C1 segment of cervical spinal cord (tissue), 14 donors: ENCODE measurements at regions not wholly inside any gene's neighbourhood (a gene's known extent, or its start where the extent isn't known, plus 50 kb on each side); places are given as distances from the start of the nearest gene placed in this dataset.
"Not testable (repeated sequence)": the region's sequence is repeated elsewhere in the genome, so short reads cannot be mapped to it uniquely, and the experiment has no call there.

Source experiments
- DNase-seq, 14 donors: peaks; one replicate each; lab custom pipeline; 2025; lab: John Stamatoyannopoulos, UW

DNA sequence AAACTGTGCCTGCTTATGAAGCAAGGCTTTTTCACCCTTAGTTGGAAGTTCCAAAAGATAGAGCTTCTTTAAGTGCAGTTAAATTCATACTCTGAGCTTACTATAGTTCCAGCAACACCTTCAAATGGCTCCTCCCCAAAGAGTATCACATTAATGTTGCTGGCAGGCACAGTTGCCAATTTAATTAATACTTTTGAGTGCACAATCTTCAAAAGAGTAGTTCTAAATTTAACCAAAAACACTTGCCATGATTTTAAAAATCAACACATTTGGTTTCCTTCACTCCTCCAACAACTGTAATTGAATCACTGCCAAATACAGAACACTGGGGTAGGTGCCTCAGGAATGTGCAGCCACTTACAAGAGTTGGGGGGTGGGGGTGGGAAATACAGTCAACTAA, 150.6 kb upstream of the UBE2E3 start:
- no peak for DNase-seq

DNA sequence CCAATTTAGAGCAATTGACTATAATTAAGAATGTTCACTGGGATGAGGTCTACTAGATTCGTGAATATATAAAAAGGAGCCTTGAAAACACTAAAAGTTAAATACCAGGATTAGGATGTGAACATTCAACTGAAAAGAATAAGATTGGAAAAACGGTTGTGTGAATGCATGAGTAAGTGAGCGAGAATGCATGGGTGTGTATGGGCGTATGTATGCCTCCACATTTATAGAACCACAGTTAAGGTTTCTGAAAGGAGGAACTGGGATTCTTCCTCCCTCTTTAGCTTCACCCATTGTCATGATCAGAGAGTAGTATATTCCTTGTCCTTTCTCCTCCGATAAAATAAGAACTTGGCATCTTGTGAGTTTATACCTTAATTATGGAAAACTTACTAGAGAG, 151.1 kb upstream of the UBE2E3 start:
- DNase-seq: no peak

DNA sequence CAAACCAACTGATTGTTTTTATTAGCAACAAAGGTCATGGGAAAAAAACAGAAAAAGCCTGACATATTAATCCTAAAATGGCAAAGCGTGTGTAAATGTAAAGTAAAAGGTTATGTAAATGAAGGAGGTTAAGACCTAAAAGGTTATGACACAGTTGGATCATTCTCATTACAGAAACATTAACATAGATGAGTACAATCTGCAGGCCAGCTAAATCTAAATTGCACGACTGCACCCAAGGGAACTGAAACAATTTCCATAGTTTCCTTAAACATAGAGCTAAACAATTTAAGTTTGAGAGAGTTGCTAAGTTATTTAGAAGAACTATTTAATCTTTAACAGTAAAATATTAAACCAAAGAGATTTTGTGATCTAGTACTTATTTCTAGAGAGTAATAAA, 151.6 kb upstream of the UBE2E3 start:
- DNase-seq: no peak

DNA sequence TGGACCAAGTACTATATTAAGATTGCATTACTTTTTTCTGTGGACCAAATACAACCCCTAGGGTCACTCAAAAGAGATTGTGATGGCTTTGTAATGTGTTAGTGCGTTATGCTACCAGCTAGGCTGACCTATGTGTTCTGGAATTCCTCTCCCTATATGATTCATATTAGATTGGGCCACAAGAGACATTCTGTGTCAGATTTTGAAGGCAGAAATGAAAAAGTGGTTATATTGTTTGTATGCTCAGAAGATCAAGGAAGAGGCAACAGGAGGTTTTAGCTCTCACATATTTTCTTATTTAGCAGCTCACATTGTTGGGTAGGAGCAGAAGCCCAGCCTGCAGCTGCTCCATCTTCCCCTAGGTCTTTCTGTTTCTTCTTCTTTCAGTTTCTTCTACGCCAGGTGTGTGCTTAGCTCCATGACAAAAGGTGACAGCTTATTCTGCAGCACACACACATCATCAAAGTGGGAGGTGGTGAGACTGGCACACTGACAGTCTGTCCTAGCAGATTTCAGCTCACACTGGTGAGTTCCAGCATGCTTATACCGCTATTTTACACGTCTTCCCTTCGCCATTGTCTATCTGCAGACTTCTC, 156.8 kb upstream of the UBE2E3 start:
- no peak for DNase-seq

DNA sequence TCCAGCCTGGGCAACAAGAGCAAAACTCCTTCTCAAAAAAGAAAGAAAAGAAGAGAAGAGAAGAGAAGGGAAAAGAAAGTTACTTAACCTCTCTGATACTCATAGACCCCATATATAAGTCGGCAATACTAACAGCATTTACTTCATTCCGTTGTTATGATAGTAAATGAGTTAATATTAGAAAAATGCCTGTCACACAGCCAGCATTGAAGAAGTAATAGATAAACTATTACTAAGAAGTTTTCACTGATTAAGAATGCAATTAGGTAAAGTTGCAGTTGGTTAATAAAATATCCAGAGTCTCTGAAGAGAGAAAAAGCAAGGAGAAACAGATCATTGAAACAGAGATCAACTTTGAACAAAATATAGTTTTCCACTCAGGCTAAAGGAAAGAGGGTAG, 161.3 kb upstream of the UBE2E3 start:
- no peak for DNase-seq

DNA sequence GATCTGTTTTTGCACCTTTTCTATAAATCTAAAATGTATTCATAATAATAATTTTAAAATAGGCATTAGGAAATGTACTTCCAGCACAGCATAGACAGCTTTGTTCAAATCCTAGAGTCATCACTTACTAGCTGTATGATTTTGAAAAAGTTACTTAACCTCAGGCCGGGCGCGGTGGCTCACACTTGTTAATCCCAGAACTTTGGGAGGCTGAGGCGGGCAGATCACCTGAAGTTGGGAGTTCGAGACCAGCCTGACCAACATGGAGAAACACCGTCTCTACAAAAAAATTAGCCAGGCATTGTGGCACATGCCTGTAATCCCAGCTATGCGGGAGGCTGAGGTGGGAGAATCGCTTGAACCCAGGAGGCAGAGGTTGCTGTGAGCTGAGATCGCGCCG, 161.7 kb upstream of the UBE2E3 start:
- DNase-seq: not testable (repeated sequence)

DNA sequence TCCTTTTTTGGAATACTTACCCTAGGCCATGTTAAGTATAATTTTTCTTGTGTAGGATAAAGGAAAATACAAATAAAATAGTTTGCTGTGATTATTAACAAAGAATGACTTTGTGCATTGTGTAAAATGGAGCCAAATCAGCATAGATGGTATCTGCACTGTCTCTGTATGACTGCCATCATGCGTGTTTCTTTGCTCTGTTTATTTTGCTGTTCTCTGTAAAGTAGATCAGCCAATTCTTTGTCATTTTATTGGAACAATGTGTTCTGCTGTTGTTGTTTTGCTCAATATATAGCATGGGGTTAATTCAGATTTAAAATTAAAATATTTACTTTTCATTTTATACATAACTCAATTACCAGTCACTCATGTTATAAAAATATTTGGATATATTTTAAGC, 181.3 kb upstream of the UBE2E3 start:
- DNase-seq: no peak

DNA sequence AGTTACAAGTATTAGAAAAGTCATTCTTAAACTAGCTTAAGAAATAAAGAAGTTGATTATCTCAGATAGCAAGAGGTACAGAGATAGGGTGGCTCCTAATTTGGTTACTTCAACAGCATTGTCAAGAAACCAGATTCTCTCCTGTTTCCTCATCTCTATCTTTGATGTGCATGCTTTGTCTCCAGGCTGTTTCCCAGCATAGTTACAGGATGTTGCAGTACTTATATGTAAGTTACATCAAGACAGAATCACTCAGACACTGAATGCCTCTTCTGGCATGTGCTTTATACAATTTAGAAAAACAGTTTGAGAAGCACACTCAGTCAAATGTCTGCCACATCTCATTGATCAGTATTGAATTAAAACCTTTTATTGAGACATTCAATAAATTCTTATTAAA, 189.5 kb upstream of the UBE2E3 start:
- no peak for DNase-seq

DNA sequence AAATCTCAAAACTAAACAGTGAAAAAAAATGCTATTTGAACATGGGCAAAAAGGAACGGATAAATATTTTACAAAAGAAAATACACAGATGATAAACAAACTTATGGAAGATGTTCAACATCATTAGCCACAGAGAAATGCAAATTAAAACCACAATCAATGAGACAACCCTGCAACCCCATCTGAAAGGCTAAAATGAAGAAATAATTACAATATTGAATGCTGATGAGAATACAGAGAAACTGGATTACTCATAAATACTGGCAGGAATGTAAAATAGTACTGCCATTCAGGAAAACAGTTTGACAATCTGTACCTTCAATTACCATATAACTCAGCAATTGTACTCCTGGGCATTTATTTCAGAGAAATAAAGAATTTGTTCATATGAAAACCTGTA, 193.1 kb upstream of the UBE2E3 start:
- no peak for DNase-seq

DNA sequence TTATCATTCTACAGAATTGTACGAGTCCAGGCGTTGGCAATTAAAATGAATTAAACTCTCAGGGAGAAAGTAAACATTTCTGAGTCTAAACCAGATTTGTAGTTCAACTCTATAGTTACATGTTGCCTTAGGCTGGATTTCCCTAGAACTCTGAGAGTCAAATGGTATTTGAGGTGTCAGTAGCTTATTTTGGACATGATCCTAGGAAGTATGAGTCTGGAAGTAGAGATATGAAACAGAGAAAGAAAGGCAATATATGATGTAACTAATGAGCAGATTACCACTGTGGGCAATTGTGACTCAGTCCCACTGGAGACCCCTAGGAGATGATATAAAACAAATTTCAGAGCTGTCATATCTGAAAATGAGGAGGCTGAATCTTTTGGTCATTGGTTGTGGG, 199.1 kb upstream of the UBE2E3 start:
- DNase-seq: no peak

DNA sequence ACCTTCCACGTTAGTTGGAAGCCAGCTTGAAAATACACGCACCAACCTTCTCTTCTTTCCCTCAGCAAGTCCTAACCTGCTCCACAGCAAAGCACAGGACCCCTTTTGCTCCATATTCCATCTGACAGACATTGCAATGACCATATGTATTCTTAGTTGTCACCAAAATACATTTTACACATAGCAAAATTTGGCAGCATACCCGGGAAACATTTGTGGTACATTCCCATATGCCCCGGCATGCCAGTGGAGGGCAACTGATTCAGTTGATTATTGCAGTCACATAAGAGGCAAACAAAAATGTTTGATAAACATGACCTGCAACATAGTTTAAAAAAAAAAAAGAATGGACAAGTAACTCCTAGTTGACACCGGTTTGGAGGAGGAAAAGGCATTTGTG, 202.1 kb upstream of the UBE2E3 start:
- no peak for DNase-seq

DNA sequence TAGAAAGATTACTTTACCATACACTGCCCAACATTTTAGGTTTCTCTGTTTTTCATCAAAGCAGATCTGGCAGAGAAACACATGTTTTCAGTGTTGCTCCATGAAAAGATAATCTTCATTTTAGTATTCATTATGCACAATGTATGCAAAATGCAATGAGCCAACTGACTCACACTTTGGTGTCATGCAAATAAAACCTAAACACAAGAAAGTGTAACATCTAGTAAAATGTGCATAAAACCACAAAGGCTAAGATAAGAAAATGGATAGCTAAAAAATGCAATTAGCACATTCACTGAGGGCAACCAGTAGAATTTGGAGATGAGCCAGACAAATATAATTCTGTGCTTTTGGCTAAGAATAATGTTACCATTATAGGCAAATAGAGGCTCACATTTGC, 203.5 kb upstream of the UBE2E3 start:
- no peak for DNase-seq

DNA sequence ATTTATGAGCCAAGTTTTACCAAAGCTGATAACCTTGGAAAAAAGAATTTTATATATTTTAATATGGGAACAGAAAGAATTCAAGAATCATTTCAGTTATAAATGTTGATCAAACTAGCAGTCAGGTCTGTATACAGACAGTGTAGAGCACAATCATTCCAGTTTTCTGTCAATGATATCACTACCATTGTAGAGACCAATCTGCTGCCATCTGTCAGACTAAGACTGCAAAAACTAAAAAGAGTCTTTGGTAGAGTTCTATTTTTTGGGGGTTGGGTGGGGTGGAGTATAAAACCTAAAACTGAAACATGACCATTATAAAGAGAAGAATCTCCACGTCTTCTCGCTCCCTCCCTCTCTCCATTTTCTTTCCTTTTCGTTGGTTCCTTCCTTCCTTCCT, 204.7 kb upstream of the UBE2E3 start:
- no peak for DNase-seq

DNA sequence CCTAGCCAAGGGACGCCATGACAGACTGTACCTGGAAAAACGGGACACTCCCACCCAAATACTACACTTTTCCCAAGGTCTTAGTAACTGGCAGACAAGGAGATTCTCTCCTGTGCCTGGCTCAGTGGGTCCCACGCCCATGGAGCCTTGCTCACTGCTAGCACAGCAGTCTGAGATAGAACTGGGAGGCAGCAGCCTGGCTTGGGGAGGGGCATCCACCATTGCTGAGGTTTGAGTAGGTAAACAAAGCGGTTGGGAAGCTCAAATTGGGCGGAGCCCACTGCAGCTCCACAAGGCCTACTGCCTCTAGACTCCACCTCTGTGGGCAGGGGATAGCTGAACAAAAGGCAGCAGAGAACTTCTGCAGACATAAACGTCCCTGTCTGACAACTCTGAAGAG, 215.1 kb upstream of the UBE2E3 start:
- DNase-seq: not testable (repeated sequence)

DNA sequence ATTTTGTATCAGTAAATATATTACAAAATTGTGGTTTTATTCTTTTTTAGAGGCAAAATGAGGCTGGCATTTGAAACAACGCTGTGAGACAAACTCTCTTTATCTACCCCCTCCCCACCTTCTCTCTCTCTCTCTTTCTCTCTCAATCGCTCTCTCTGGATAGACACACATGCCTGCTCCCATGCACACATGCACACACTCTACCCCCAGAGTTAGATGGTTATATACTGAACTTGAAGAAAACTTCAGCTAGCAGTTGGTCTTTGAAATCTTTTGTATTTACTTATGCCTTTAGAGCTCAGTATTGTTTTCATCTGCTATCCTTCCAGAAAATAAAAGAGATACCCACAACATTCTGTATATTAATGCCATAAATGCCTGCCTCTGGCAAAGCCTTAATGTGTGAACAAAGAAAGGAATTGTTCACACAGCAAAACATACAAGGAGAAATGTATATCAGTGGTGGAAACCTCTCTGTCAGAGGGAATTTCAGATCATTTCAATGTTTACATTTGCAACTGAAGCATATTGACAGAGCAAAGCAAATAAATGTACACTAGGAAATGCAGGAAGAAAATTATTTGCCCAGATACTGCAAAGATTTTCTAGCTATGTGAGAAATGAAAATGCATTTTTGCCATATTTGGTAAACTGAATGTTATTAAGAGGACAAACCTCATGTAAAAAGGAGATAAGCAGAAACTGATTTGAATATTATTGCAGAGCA, 217.0 kb upstream of the UBE2E3 start:
- DNase-seq: no peak

DNA sequence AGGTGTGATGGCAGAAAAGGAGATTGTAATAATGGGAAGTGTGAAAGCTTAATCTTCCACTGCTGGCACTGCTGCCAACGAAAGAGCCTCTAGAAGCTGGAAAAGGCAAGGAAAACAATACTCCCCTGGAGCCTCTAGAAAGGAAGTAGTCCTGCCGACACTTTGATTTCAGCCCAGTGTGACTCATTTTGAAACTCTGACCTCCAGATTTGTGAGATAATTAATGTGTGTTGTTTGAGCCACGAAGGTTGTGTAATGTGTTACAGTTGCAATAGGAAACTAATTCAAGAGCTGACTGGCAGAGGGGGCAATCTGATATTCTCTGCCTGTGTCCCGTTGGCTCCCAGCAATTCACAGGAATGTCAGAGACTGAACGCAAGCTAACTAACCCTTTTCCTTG, 219.2 kb upstream of the UBE2E3 start:
- DNase-seq: no peak

DNA sequence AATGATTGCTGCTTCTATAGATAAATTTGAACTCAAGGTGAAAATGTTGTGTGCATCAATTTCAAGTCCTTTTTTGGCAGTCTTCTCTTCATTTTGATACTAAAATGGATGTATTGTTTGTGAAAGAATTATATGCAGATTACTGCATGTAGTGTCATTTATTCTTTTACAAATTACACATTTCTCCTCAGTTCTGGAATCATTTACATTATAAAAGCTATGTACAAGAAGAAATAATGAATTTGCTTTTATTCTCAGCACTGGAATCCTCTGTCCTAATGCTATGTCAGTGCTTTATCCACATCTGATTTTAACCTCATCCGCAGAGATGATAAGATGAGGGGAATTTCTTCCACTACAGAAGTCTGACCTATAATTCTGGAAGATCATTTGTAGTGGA, 220.8 kb upstream of the UBE2E3 start:
- no peak for DNase-seq

DNA sequence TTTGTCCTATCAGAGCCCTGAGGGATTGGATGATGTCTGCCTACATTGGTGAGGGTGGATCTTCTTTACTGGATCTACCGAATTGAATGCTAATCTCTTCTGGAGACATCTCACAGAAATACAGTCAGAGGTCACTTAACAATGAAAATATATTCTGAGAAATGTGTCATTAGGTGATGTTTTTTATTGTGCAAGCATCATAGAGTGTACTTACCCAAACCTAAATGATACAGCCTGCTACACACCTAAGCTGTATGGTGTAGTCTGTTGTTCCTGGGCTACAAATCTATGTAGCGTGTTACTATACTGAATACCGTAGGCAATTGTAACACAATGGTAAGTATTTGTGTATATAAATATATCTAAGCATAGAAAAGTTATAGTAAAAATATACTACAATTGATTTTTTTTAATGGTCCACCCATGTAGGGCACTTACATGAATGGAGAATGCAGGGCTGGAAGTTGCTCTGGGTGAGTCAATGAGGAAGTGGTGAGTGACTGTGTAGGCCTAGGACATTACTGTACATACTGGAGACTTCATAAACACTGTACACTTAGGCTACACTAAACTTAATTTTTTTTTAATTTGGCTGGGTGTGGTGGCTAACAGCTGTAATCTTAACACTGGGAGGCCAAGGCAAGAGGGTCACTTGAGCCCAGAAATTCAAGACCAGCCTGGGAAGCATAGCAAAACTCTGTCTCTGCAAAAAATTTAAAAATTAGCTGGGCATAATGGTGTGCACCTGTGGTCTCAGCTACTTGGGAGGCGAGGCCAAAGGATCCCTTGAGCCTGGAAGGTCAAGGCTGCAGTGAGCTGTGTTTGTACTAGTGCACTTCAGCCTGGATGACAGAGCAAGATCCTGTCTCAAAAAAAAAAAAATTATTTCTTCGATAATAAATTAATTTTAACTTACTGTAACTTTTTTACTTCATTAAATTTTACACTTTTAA, 226.3 kb upstream of the UBE2E3 start:
- DNase-seq: no peak

DNA sequence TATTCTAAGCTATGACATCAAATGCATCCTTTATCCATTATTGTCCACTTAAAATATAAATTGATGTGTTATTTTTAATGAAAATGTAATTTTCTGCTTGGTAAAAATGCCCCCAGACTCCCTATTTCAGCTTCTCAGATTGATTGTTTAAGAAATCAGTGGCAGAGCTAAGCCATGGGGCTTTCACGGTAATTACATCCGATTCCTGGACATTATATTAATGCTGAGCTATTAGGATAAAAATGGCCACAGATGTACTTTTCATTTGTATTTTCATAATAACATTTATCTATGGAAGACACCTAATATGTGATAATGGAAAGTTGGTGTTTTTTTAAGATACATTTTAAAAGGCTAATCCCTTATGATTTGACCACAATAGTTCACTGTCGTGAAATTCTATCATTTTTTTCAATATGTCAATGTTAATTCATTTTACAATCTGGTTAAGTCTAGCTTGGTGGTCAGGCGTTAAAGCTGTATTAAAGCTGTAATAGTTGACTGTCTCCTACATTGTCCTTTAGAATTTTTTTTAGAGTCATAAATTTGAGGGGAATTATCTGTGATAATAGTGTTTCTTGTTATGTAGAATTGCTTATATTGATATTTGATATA, 229.0 kb upstream of the UBE2E3 start:
- no peak for DNase-seq

DNA sequence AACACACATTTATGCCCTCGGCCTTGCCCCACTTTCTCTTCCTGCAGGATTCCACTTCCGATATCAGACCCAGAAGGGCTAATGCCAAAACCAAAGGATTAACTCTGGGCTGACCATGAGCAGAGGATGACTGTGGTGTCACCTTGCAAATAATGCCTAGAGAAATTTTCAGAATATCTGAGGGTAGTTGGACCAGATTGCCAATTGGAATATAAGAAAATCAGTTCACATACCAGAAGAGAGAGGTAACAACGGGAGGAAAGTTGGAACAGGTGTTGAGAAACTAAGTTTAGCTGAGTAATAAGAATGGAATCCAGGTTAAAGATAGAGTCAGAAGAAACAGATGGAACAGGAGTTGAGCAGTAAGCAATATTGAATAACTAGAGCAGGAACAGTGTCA, 232.7 kb upstream of the UBE2E3 start:
- DNase-seq: no peak

DNA sequence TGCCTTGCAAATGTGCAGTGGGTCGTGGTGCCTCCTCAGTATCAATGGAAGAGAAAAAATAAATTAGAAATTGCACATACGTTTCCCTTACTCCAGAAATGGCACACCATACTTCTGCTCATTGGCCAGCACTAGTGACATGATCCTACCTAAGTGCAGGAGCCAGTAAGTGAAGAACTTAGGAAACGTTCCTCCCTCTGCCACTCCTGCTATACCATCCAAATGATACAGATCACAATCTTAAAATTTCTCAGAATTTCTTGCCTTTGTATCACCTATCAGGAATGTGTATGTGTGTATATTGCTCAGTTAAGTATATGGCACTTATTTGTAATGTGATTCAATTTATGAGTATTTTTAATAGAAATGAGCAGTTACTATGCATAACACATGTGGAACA, 237.0 kb upstream of the UBE2E3 start:
- no peak for DNase-seq

DNA sequence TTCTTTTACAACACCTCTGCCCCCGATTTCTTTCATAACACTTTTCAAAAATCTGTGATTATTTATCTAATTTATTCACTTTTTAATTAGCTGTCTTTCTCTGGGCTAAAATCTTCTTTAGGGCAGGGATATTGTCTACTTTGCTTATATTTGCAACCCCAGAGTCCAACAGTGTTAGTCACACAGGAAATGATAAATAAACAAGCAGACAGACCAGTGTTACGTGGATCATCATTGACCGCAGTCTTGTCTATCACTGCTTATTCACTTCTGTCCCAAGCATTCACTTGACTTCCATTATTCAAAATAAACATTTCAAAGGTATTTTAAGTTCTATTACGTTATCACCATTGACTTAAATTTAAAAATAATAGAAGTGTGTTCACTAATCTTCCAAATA, 237.6 kb upstream of the UBE2E3 start:
- no peak for DNase-seq
